ENCODE measurements at regions not wholly inside any gene's neighbourhood (a gene's known extent, or its start where the extent isn't known, plus 50 kb on each side); places are given as distances from the start of the nearest gene placed in this dataset.

GRCh38 chr20:11403711-11404110, 514.0 kb upstream of the BTBD3 start:
- no peak for TF ChIP-seq CTCF (IDR thresholded peaks at IDR 0.05)
- no peak for TF ChIP-seq POLR2A (IDR thresholded peaks at IDR 0.05)

Measured in uterus (tissue), 2 donors.